K562 (cell line): ENCODE measurements at regions not wholly inside any gene's neighbourhood (a gene's known extent, or its start where the extent isn't known, plus 50 kb on each side); places are given as distances from the start of the nearest gene placed in this dataset.

Experiments
- RBM14 ChIP-seq: fragments of 200-400 bp; formaldehyde crosslinking; IDR thresholded peaks from 2 replicates; pipeline ENCODE4 v1.6.1; 2018; ENCODE audit warnings: low read depth, mild to moderate bottlenecking, low read length, moderate library complexity, borderline replicate concordance; ENCODE audit not compliant: insufficient read depth
- TF ChIP-seq, protein P1 (sequence below): fragments of 450-650 bp; IDR thresholded peaks from 2 replicates; pipeline ENCODE4 v1.6.1; 2016; ENCODE audit warnings: mild to moderate bottlenecking, moderate library complexity

DNA sequence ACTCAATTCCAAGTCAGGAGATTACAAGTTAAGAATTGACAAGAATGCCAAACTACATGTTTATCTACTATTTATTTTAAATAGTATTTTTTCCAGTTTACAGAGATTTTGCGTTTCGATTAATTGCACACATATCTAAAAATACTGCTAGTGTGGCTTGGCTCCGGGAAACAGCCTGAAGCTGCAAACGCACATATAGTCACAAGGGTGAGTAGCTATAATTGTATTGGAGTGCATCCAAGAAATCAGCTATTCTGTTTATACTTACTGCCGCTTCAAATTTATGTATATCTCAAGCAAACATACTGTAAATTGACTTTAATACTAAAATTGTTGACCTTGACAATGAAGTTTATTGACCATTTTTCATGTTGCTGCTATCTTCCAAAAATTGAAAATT lies 77.0 kb upstream of the PLSCR5 start (continued):
- TF ChIP-seq, protein P1, sequence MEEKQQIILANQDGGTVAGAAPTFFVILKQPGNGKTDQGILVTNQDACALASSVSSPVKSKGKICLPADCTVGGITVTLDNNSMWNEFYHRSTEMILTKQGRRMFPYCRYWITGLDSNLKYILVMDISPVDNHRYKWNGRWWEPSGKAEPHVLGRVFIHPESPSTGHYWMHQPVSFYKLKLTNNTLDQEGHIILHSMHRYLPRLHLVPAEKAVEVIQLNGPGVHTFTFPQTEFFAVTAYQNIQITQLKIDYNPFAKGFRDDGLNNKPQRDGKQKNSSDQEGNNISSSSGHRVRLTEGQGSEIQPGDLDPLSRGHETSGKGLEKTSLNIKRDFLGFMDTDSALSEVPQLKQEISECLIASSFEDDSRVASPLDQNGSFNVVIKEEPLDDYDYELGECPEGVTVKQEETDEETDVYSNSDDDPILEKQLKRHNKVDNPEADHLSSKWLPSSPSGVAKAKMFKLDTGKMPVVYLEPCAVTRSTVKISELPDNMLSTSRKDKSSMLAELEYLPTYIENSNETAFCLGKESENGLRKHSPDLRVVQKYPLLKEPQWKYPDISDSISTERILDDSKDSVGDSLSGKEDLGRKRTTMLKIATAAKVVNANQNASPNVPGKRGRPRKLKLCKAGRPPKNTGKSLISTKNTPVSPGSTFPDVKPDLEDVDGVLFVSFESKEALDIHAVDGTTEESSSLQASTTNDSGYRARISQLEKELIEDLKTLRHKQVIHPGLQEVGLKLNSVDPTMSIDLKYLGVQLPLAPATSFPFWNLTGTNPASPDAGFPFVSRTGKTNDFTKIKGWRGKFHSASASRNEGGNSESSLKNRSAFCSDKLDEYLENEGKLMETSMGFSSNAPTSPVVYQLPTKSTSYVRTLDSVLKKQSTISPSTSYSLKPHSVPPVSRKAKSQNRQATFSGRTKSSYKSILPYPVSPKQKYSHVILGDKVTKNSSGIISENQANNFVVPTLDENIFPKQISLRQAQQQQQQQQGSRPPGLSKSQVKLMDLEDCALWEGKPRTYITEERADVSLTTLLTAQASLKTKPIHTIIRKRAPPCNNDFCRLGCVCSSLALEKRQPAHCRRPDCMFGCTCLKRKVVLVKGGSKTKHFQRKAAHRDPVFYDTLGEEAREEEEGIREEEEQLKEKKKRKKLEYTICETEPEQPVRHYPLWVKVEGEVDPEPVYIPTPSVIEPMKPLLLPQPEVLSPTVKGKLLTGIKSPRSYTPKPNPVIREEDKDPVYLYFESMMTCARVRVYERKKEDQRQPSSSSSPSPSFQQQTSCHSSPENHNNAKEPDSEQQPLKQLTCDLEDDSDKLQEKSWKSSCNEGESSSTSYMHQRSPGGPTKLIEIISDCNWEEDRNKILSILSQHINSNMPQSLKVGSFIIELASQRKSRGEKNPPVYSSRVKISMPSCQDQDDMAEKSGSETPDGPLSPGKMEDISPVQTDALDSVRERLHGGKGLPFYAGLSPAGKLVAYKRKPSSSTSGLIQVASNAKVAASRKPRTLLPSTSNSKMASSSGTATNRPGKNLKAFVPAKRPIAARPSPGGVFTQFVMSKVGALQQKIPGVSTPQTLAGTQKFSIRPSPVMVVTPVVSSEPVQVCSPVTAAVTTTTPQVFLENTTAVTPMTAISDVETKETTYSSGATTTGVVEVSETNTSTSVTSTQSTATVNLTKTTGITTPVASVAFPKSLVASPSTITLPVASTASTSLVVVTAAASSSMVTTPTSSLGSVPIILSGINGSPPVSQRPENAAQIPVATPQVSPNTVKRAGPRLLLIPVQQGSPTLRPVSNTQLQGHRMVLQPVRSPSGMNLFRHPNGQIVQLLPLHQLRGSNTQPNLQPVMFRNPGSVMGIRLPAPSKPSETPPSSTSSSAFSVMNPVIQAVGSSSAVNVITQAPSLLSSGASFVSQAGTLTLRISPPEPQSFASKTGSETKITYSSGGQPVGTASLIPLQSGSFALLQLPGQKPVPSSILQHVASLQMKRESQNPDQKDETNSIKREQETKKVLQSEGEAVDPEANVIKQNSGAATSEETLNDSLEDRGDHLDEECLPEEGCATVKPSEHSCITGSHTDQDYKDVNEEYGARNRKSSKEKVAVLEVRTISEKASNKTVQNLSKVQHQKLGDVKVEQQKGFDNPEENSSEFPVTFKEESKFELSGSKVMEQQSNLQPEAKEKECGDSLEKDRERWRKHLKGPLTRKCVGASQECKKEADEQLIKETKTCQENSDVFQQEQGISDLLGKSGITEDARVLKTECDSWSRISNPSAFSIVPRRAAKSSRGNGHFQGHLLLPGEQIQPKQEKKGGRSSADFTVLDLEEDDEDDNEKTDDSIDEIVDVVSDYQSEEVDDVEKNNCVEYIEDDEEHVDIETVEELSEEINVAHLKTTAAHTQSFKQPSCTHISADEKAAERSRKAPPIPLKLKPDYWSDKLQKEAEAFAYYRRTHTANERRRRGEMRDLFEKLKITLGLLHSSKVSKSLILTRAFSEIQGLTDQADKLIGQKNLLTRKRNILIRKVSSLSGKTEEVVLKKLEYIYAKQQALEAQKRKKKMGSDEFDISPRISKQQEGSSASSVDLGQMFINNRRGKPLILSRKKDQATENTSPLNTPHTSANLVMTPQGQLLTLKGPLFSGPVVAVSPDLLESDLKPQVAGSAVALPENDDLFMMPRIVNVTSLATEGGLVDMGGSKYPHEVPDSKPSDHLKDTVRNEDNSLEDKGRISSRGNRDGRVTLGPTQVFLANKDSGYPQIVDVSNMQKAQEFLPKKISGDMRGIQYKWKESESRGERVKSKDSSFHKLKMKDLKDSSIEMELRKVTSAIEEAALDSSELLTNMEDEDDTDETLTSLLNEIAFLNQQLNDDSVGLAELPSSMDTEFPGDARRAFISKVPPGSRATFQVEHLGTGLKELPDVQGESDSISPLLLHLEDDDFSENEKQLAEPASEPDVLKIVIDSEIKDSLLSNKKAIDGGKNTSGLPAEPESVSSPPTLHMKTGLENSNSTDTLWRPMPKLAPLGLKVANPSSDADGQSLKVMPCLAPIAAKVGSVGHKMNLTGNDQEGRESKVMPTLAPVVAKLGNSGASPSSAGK, result no peak
- no peak for TF ChIP-seq RBM14
